HG02623 (cell line): ENCODE measurements at regions not wholly inside any gene's neighbourhood (a gene's known extent, or its start where the extent isn't known, plus 50 kb on each side); places are given as distances from the start of the nearest gene placed in this dataset.

ENCODE experiments used
- ATAC-seq: cut with Tn5 transposase; IDR thresholded peaks from one replicate; pipeline ENCODE4 v1.9.1; 2021; ENCODE audit warnings: moderate library complexity; ENCODE audit not compliant: unreplicated experiment

GRCh38 chr3:124591699-124592098 lies 138.6 kb upstream of the UMPS start:
- ATAC-seq: no peak

GRCh38 chr3:124592658-124593441 lies 137.4 kb upstream of the UMPS start:
- ATAC-seq: peak; percentile 58

- no peak for ATAC-seq
Measured at GRCh38 chr3:124593442-124593829, 136.8 kb upstream of the UMPS start.

GRCh38 chr3:124594581-124594980 lies 135.7 kb upstream of the UMPS start:
- no peak for ATAC-seq

GRCh38 chr3:124597273-124597672 lies 133.0 kb upstream of the UMPS start:
- ATAC-seq: no peak

GRCh38 chr3:124597979-124598378 lies 132.3 kb upstream of the UMPS start:
- ATAC-seq: no peak

GRCh38 chr3:124599147-124599765 lies 131.0 kb upstream of the UMPS start:
- no peak for ATAC-seq

- ATAC-seq: no peak
Measured at GRCh38 chr3:124599779-124600693, 130.2 kb upstream of the UMPS start.

GRCh38 chr3:124600765-124601164 lies 129.5 kb upstream of the UMPS start:
- no peak for ATAC-seq

GRCh38 chr3:124601190-124601589 lies 129.1 kb upstream of the UMPS start:
- no peak for ATAC-seq

- no peak for ATAC-seq
Measured at GRCh38 chr3:124602980-124603627, 127.1 kb upstream of the UMPS start.

GRCh38 chr3:124605781-124606579 lies 124.3 kb upstream of the UMPS start:
- ATAC-seq: no peak

GRCh38 chr3:124607163-124607562 lies 123.1 kb upstream of the UMPS start:
- ATAC-seq: no peak

GRCh38 chr3:124609402-124609801 lies 120.8 kb upstream of the UMPS start:
- no peak for ATAC-seq

GRCh38 chr3:124610130-124610529 lies 120.1 kb upstream of the UMPS start:
- no peak for ATAC-seq

GRCh38 chr3:124611520-124611919 lies 118.7 kb upstream of the UMPS start:
- ATAC-seq: no peak

GRCh38 chr3:124615896-124616543 lies 114.2 kb upstream of the UMPS start:
- ATAC-seq: no peak

- ATAC-seq: no peak
Measured at GRCh38 chr3:124617177-124617576, 113.1 kb upstream of the UMPS start.

- peak; percentile 42 for ATAC-seq
Measured at GRCh38 chr3:124619887-124620599, 110.2 kb upstream of the UMPS start.
